Fibroblast of the aortic adventitia (primary cell): ENCODE measurements at regions not wholly inside any gene's neighbourhood (a gene's known extent, or its start where the extent isn't known, plus 50 kb on each side); places are given as distances from the start of the nearest gene placed in this dataset.

ENCODE experiments used
- DNase-seq: peaks from one replicate; pipeline ENCODE4 v3.0.0-alpha.2; 2010; ENCODE audit warnings: low read depth
- H3K4me3 ChIP-seq: 2 replicates; pipeline ENCODE4 v1.5.1; 2011; ENCODE audit warnings: low read depth, mild to moderate bottlenecking, control low read depth, low read length, moderate library complexity
- TF ChIP-seq, protein P1 (sequence below): IDR thresholded peaks from 2 replicates; pipeline ENCODE4 v1.5.1; 2011; ENCODE audit warnings: mild to moderate bottlenecking, low read length, control low read depth, inconsistent platforms; ENCODE audit not compliant: insufficient read depth

DNA sequence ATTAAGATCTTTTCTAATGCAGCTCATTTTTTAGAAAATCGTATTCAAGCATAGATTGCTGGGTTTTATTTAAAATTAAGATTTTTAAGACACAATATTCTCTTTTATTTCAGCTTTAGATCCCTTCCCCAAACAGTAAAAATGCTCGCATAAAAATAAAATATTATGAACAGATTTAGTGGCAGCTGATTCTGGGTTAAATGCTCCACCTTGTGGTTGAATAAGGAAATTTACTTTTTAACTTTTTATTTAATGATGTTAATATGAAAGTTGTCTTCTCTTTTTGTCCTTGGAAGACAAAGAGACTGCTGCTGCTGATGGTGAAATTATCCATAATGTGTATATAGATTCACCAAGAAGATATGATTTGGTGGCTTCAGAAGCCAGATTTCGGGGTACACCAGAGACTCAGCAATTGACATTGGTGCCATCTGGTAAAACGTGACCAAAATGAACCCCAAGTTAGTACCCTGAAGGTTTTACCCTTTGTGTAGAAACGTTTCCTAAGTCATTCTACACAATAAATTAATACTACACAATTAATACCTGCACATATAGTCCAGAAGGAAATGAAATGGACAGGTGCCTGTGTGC lies 128.0 kb downstream of the ADAMTS1 start:
- no peak overlapping the region for H3K4me3 ChIP-seq
- peak; percentile 53 for DNase-seq
- TF ChIP-seq, protein P1, sequence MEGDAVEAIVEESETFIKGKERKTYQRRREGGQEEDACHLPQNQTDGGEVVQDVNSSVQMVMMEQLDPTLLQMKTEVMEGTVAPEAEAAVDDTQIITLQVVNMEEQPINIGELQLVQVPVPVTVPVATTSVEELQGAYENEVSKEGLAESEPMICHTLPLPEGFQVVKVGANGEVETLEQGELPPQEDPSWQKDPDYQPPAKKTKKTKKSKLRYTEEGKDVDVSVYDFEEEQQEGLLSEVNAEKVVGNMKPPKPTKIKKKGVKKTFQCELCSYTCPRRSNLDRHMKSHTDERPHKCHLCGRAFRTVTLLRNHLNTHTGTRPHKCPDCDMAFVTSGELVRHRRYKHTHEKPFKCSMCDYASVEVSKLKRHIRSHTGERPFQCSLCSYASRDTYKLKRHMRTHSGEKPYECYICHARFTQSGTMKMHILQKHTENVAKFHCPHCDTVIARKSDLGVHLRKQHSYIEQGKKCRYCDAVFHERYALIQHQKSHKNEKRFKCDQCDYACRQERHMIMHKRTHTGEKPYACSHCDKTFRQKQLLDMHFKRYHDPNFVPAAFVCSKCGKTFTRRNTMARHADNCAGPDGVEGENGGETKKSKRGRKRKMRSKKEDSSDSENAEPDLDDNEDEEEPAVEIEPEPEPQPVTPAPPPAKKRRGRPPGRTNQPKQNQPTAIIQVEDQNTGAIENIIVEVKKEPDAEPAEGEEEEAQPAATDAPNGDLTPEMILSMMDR: peak; percentile 46

DNA sequence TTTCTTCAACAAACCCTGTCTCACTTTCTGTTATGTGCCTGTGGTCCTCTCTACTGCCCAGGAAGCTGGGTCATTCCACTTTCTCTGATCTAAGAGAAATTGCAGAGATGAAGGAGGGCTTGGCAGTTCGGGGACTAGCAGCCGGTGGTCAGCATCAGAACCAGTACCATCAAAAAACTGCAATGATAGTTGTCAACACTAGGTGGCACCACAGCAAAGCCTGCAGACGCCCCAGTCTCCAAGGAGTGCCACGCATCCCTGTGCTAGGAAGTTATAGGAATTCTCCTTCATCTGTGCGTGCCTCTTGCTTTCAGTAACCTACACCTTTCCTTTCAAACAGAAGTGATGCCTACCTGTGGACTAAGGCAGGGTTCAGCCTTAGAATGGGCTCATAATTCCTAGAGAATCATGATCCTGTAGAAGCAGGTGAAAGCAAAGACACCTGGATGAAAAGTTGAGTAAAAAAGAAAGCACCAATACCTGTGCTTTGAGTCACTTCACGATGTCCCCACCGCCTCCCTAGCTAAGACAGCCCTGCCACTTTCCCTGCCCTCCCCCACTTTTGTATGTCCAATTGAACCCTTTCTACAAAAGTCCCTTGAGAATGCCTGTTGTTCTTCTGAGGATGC lies 129.2 kb downstream of the ADAMTS1 start:
- no peak overlapping the region for H3K4me3 ChIP-seq
- peak; percentile 69 for DNase-seq
- TF ChIP-seq, protein P1: peak; percentile 91

DNA sequence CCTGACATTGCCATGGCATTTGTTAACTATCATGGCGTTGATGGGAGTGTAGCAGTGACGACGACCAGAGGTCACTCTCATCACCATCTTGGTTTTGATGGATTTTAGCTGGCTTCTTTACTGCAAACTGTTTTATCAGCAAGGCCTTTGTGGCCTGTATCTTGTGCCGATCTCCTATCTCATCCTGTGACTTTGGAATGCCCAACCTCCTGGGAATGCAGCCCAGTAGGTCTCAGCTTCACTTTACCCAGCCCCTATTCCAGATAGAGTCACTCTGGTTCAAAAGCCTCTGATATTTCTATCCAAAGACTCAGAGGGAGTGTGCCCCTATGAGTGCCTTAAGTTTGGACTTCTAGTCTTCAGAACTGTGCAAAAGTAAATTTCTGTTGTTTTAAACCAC lies 130.1 kb downstream of the ADAMTS1 start:
- no peak overlapping the region for H3K4me3 ChIP-seq
- DNase-seq: no peak
- TF ChIP-seq, protein P1: no peak

DNA sequence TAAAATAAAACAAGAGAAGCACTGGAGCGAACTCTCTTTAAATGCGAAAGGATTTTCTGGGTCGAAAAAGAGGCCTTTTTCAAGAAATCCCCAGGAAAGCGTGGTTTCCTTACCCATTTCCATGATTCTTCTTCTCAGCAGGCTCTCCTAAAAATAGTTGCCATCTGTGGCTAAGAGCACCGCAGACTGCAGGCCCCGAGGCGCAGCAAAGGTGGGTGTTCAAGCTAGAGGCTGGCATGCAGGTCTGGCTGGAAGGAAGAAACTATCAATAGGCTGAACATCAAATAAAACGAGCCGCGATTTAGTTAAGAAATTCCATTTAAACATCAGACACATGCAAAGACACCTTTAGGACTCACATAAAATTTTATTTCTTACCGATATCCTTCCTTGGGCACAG lies 135.1 kb downstream of the ADAMTS1 start:
- TF ChIP-seq, protein P1: no peak
- H3K4me3 ChIP-seq: no peak overlapping the region
- no peak for DNase-seq

DNA sequence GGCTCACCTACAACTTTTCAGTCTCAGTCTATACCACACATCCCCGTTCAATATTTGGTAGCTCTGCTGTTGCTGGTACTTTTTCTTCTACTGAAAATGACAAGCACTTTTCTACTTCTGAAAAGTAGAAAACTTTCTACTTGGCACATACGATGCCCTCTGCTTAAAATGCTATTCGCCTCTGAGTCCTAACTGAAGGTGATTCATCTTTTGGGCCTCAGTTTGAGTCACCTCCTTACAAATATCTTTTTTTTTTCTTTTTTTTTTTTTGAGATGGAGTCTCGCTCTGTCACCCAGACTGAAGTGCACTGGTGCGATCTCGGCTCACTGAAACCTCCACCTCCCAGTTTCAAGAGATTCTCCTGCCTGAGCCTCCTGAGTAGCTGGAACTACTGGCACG lies 136.0 kb upstream of the CYYR1 start:
- no peak overlapping the region for H3K4me3 ChIP-seq
- DNase-seq: peak; percentile 10
- TF ChIP-seq, protein P1: no peak

DNA sequence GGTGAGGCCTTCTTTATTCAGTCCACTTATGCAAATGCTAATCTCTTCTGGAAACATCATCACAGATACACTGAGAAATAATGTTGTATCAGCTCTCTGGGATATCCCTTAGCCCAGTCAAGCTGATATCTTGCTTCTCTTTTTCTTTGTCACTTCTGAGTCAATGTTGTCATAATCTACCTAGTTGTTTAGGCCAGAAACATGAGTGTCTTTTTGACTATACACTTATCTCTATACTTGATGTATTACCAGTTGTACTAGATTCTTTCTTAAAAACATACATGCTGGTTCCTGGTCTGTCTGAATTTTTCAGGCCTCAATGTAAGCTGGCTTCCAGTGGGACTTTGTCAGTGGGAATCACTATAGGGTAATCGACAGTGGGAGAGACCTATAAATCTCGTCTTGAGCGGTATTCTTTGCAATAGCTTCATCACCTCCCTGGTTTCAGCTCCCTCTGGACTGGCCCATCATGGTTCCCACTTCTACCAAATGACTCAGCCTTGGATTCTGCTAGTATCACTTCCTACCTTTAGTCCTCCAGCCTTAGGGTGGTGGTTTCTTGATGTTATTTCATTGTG lies 135.2 kb upstream of the CYYR1 start:
- no peak for DNase-seq
- no peak overlapping the region for H3K4me3 ChIP-seq
- TF ChIP-seq, protein P1: no peak

DNA sequence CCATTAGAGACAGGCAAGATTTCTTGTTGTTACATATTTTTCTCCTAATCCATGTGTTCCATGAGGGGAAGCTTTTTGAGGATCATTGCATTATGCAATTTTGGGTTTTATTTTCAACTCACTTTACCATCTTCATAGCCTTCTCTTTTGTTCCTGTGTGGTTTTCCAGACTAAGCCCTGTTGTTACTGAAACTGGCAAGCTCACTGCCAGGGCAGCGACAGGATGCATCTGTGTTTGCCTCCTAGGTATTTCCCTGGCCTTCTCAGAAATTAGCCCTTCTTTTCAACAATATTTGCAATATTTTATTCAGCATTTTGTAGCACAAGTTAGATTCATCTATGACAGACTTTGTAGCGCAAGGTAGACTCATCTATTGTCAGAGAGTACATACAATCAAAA lies 134.2 kb upstream of the CYYR1 start:
- H3K4me3 ChIP-seq: no peak overlapping the region
- DNase-seq: no peak
- TF ChIP-seq, protein P1: no peak
